Mesodermal cell (in vitro differentiated cells): ENCODE measurements at regions not wholly inside any gene's neighbourhood (a gene's known extent, or its start where the extent isn't known, plus 50 kb on each side); places are given as distances from the start of the nearest gene placed in this dataset.
"Not testable (repeated sequence)": the region's sequence is repeated elsewhere in the genome, so short reads cannot be mapped to it uniquely, and the experiment has no call there.

Source experiments
- H3K27ac ChIP-seq: 2 replicates; pipeline ENCODE4 v1.7.0; 2013; ENCODE audit warnings: mild to moderate bottlenecking, low read depth, low read length, moderate library complexity; ENCODE audit not compliant: severe bottlenecking
- H3K36me3 ChIP-seq: 2 replicates; pipeline ENCODE4 v1.7.1; 2013; ENCODE audit warnings: mild to moderate bottlenecking, low read length, moderate library complexity; ENCODE audit not compliant: control insufficient read depth, insufficient read depth
- H3K4me1 ChIP-seq: one replicate; pipeline ENCODE4 v1.7.1; 2013; ENCODE audit warnings: mild to moderate bottlenecking, low read length; ENCODE audit not compliant: insufficient read depth, control insufficient read depth, poor library complexity, severe bottlenecking
- H3K4me3 ChIP-seq: 2 replicates; pipeline ENCODE4 v1.7.0; 2013; ENCODE audit warnings: low read length, control low read depth, mild to moderate bottlenecking; ENCODE audit not compliant: insufficient read depth, poor library complexity, severe bottlenecking; ENCODE audit errors: extremely low read depth
- H3K9me3 ChIP-seq: 2 replicates; pipeline ENCODE4 v1.7.1; 2013; ENCODE audit warnings: mild to moderate bottlenecking, low read length, moderate library complexity; ENCODE audit not compliant: control insufficient read depth
- WGBS, 2 experiments: methylation state at CpG; one replicate each; pipeline ENCODE4 v1.1.5; 2013; ENCODE audit warnings: missing lambda C conversion rate in 2 of 2; ENCODE audit not compliant: insufficient coverage in 2 of 2; 5-methylcytosine and 5-hydroxymethylcytosine counted together

GRCh38 chr14:83899706-83900105, 1630.2 kb upstream of the FLRT2 start:
- H3K4me3 ChIP-seq = no peak overlapping the region
- no peaks in the 10 kb centered on the region for H3K36me3 ChIP-seq
- no peak overlapping the region for H3K27ac ChIP-seq
- no CpG with 5 or more reads among the region's 3 CpGs for WGBS, 2 experiments
- H3K4me1 ChIP-seq = no peaks in the 10 kb centered on the region
- H3K9me3 ChIP-seq = no peaks in the 10 kb centered on the region

DNA sequence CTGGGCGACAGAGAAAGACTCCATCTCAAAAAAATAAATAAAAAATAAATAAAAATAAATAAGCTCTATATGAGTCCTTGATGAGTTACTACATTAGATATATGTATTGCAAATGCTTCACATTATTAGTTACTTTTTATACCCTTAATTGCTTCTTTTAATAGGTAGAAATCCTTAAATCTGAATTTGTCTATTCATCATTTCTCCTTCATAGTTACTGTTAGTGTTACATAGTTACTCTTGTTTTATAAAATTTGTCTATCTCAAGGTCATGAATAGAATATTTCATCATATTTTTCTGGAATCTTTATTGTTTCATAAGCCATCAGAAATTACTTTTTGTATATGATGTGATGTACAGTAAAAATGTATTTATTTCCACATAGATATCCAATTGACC, 1624.8 kb upstream of the FLRT2 start:
- no peaks in the 10 kb centered on the region for H3K9me3 ChIP-seq
- H3K4me1 ChIP-seq = no peaks in the 10 kb centered on the region
- no peak overlapping the region for H3K27ac ChIP-seq
- H3K4me3 ChIP-seq = no peak overlapping the region
- H3K36me3 ChIP-seq = no peaks in the 10 kb centered on the region
- WGBS, 2 experiments = no CpG with 5 or more reads among the region's 1 CpG

DNA sequence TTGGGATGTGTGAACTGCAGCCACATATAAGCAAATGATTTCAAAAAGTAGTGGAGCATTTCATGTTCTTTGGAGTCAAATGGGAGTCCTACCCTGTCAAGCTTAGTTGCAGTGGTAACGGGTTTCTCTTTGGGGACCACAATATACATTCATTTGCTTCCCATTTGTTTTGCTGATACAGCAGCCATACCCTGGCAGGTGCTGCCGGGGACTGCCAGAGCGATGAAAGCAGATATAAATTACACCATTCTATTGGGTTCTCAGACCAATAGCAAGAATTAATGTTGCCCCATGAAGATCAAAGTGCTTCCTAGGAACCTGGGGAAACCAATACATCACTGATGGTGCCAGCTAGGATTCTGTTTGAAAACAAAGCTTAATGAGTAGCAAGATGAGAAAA, 1621.5 kb upstream of the FLRT2 start:
- Histone ChIP-seq H3K36me3 (no peaks in the 10 kb centered on the region), H3K9me3 (no peaks in the 10 kb centered on the region), H3K4me1 (no peaks in the 10 kb centered on the region), H3K27ac (no peak overlapping the region), H3K4me3 (no peak overlapping the region)
- WGBS, 2 experiments = 95 to 100% methylated on average over 1 to 3 of the region's 3 CpGs

- H3K9me3 ChIP-seq = no peaks in the 10 kb centered on the region
- no peaks in the 10 kb centered on the region for H3K36me3 ChIP-seq
- H3K4me3 ChIP-seq = no peak overlapping the region
- H3K4me1 ChIP-seq = no peaks in the 10 kb centered on the region
- no peak overlapping the region for H3K27ac ChIP-seq
- 88 to 90% methylated on average over 1 of the region's 1 CpG for WGBS, 2 experiments
These were observed 1620.4 kb upstream of the FLRT2 start for GRCh38 chr14:83909507-83909906.

- 70 to 71% methylated on average over 1 of the region's 1 CpG for WGBS, 2 experiments
- Histone ChIP-seq H3K36me3 (no peaks in the 10 kb centered on the region), H3K4me1 (no peaks in the 10 kb centered on the region), H3K9me3 (no peaks in the 10 kb centered on the region), H3K27ac (no peak overlapping the region), H3K4me3 (no peak overlapping the region)
These were observed 1617.8 kb upstream of the FLRT2 start for GRCh38 chr14:83912032-83912642.

DNA sequence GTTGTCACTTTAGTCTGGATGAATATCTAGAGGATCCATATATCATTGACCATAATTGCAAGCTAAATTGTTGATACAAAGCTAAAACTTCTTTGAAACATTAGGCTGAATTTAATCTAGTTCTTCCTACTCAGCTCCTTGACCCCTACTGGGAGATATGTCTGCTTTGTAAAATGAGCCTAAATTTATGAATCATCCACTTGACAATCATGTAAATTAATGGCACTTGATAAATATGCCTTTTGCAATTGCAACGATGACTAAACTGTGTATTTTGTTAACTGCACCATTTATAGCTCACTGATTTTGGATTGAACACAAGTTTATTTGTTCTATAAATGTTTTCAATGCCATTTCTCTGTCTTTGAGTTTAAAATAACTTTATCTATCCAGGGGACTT, 1616.5 kb upstream of the FLRT2 start:
- H3K4me1 ChIP-seq = no peaks in the 10 kb centered on the region
- H3K36me3 ChIP-seq = no peaks in the 10 kb centered on the region
- H3K9me3 ChIP-seq = no peaks in the 10 kb centered on the region
- no peak overlapping the region for H3K4me3 ChIP-seq
- no peak overlapping the region for H3K27ac ChIP-seq
- no CpG with 5 or more reads among the region's 1 CpG for WGBS, 2 experiments

GRCh38 chr14:83918546-83918945, 1611.4 kb upstream of the FLRT2 start:
- no peaks in the 10 kb centered on the region for H3K4me1 ChIP-seq
- H3K4me3 ChIP-seq = no peak overlapping the region
- 88 to 89% methylated on average over 2 of the region's 2 CpGs for WGBS, 2 experiments
- no peak overlapping the region for H3K27ac ChIP-seq
- no peaks in the 10 kb centered on the region for H3K9me3 ChIP-seq
- H3K36me3 ChIP-seq = no peaks in the 10 kb centered on the region

DNA sequence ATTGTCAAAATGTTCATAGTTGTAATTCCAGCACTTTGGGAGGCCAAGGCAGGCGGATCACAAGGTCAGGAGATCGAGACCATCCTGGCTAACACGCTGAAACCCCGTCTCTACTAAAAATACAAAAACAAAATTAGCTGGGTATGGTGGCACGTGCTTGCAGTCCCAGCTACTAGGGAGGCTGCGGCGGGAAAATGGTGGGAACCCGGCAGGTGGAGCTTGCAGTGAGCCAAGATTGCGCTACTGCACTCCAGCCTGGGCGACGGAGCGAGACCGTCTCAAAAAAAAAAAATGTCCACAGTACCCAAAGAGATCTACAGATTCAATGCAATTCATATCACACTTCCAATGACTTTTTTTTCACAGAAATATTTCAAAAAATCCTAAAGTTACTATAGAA, 1610.3 kb upstream of the FLRT2 start:
- not testable (repeated sequence) for H3K36me3 ChIP-seq, H3K4me3 ChIP-seq, H3K4me1 ChIP-seq, H3K9me3 ChIP-seq, H3K27ac ChIP-seq
- 89 to 92% methylated on average over 9 of the region's 13 CpGs for WGBS, 2 experiments

GRCh38 chr14:83923842-83924241, 1606.1 kb upstream of the FLRT2 start:
- Histone ChIP-seq H3K4me1 (no peaks in the 10 kb centered on the region), H3K9me3 (no peaks in the 10 kb centered on the region), H3K36me3 (no peaks in the 10 kb centered on the region), H3K27ac (no peak overlapping the region), H3K4me3 (no peak overlapping the region)
- 68 to 100% methylated on average over 2 to 4 of the region's 4 CpGs for WGBS, 2 experiments

DNA sequence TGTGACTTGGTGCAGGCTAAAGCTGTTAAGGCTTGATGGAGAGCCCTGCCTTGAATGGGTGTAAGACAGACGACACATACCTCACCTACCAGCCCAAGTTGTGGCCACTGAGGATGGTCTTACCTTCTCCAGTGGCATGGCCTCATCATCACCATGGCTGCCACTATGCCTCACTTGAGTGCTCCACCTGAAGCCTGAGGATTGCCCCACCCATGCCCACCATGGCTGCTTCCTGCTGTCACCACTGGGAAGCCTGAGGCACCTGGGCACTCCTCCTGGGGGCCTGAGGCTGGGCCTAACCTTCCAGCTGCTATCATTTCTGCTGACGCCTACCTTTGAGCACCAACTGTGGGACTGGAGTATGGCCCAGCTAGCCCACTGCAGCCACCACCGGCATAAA, 1605.7 kb upstream of the FLRT2 start:
- H3K27ac ChIP-seq = no peak overlapping the region
- H3K36me3 ChIP-seq = no peaks in the 10 kb centered on the region
- whole genome bisulfite sequencing, 2 experiments = 54 to 80% methylated on average over 2 to 3 of the region's 3 CpGs
- H3K9me3 ChIP-seq = no peaks in the 10 kb centered on the region
- H3K4me1 ChIP-seq = no peaks in the 10 kb centered on the region
- no peak overlapping the region for H3K4me3 ChIP-seq

- Histone ChIP-seq H3K9me3 (peaks cover 7% of the 10 kb centered on the region), H3K36me3 (no peaks in the 10 kb centered on the region), H3K27ac (no peak overlapping the region), H3K4me1 (no peaks in the 10 kb centered on the region), H3K4me3 (no peak overlapping the region)
- no CpG with 5 or more reads among the region's 2 CpGs for WGBS, 2 experiments
These were observed 1589.7 kb upstream of the FLRT2 start for GRCh38 chr14:83940253-83940652.
